C4-2B (cell line): ENCODE measurements at regions not wholly inside any gene's neighbourhood (a gene's known extent, or its start where the extent isn't known, plus 50 kb on each side); places are given as distances from the start of the nearest gene placed in this dataset.

Experiments
- CTCF ChIP-seq: fragments of 450-650 bp; conservative IDR thresholded peaks from 2 replicates; pipeline ENCODE4 v1.5.1; 2017; ENCODE audit warnings: mild to moderate bottlenecking
- ZFX ChIP-seq: fragments of 450-650 bp; IDR thresholded peaks from 2 replicates; pipeline ENCODE4 v1.6.1; 2017

- TF ChIP-seq CTCF (no peak), ZFX (no peak)
Observed at GRCh38 chr10:44512431-44513022, 127.6 kb upstream of the CXCL12 start.
